NCI-H187 (cell line): ENCODE measurements at regions not wholly inside any gene's neighbourhood (a gene's known extent, or its start where the extent isn't known, plus 50 kb on each side); places are given as distances from the start of the nearest gene placed in this dataset.
"Not testable (repeated sequence)": the region's sequence is repeated elsewhere in the genome, so short reads cannot be mapped to it uniquely, and the experiment has no call there.

Source experiments
- DNase-seq, 2 experiments: peaks; one replicate each; lab custom pipeline; 2025; lab: John Stamatoyannopoulos, UW

- DNase-seq: no peak
Observed at GRCh38 chr6:47407300-47408281, 70.0 kb upstream of the CD2AP start.

GRCh38 chr6:47413752-47414422 lies 63.7 kb upstream of the CD2AP start:
- DNase-seq: peak in 1 of 2 experiments; percentile 2

- no peak for DNase-seq
Observed at GRCh38 chr6:47414423-47415167, 63.0 kb upstream of the CD2AP start.

GRCh38 chr6:47416396-47417345 lies 60.9 kb upstream of the CD2AP start:
- no peak for DNase-seq

GRCh38 chr6:47419621-47420020 lies 58.0 kb upstream of the CD2AP start:
- DNase-seq: no peak

- DNase-seq: no peak
Observed at GRCh38 chr6:47420394-47421371, 56.9 kb upstream of the CD2AP start.

GRCh38 chr6:47423079-47423478 lies 54.5 kb upstream of the CD2AP start:
- no peak for DNase-seq

- DNase-seq: no peak
Observed at GRCh38 chr6:47424436-47424836, 53.2 kb upstream of the CD2AP start.

GRCh38 chr6:47425724-47426123 lies 51.9 kb upstream of the CD2AP start:
- DNase-seq: not testable (repeated sequence)

GRCh38 chr6:47426524-47427302 lies 50.9 kb upstream of the CD2AP start:
- DNase-seq: no peak

- DNase-seq: no peak
Observed at GRCh38 chr6:47427680-47428079, 49.9 kb upstream of the CD2AP start.
